Endothelial cell of umbilical vein (primary cell): ENCODE measurements at regions not wholly inside any gene's neighbourhood (a gene's known extent, or its start where the extent isn't known, plus 50 kb on each side); places are given as distances from the start of the nearest gene placed in this dataset.

Experiments
- BruUV-seq: library from RNA; stranded (reverse); fragments of 400-500 nt; replicated peaks from 2 replicates; lab custom pipeline; 2021; lab: Mats Ljungman, UMichigan
- CTCF ChIA-PET: fragments of 300-600, 350-600 bp; sonication (Branson Sonifier 250); formaldehyde crosslinking; loops from one replicate; lab custom pipeline; 2021; ENCODE audit warnings: antibody characterized with exemption, inconsistent platforms; lab: Charles Lee
- POLR2A ChIA-PET: fragments of 300-600, 350-600 bp; sonication (Branson Sonifier 250); formaldehyde crosslinking; loops from one replicate; lab custom pipeline; 2021; ENCODE audit warnings: antibody characterized with exemption, inconsistent platforms; lab: Charles Lee
- DNase-seq: peaks from one replicate; pipeline ENCODE4 v3.0.0-alpha.2; 2011; ENCODE audit warnings: low read depth, low spot score
- FAIRE-seq: peaks from 2 replicates; lab custom pipeline; 2011; peaks lifted over from hg19 to GRCh38; lab: Jason Lieb, UNC
- H2AFZ ChIP-seq: 2 replicates; pipeline ENCODE4 v1.6.0; 2012; ENCODE audit warnings: low read depth, low read length, control low read depth, inconsistent platforms
- H3K27ac ChIP-seq: 2 replicates; pipeline ENCODE4 v1.5.1; 2011; ENCODE audit warnings: low read depth, mild to moderate bottlenecking, control low read depth, low read length, moderate library complexity; ENCODE audit not compliant: insufficient read depth
- H3K27me3 ChIP-seq, 2 experiments: 2 replicates each; pipeline versions ENCODE4 v1.6.0 to v1.6.1; 2011; ENCODE audit warnings: low read length in 2 of 2, mixed read lengths in 1 of 2; ENCODE audit not compliant: control insufficient read depth in 2 of 2, insufficient read depth in 2 of 2
- H3K36me3 ChIP-seq, 2 experiments: 2 replicates in 1 of 2; 3 replicates in 1 of 2; pipeline ENCODE4 v1.5.1; 2011; ENCODE audit warnings: low read length in 2 of 2, mild to moderate bottlenecking in 1 of 2, moderate library complexity in 1 of 2; ENCODE audit not compliant: control insufficient read depth in 2 of 2, insufficient read depth in 2 of 2; ENCODE audit errors: extremely low read depth in 1 of 2
- H3K4me1 ChIP-seq: 3 replicates; pipeline ENCODE4 v1.5.1; 2011; ENCODE audit warnings: mild to moderate bottlenecking, low read length; ENCODE audit not compliant: control insufficient read depth, insufficient read depth; ENCODE audit errors: extremely low read depth
- H3K4me2 ChIP-seq: 2 replicates; pipeline ENCODE4 v1.6.1; 2011; ENCODE audit warnings: low read length, control low read depth, mixed read lengths; ENCODE audit not compliant: insufficient read depth
- H3K4me3 ChIP-seq, 3 experiments: fragments of 200-600 bp in 1 of 3; sonication (generic), shearing (Covaris generic) in 1 of 3; replicated peaks in 1 of 3; 2 replicates each; pipeline ENCODE4 v1.5.1; 2011 to 2016; ENCODE audit warnings: control low read depth in 3 of 3, low read length in 3 of 3, mild to moderate bottlenecking in 2 of 3, inconsistent platforms in 1 of 3, low read depth in 1 of 3, moderate library complexity in 1 of 3; ENCODE audit not compliant: insufficient read depth in 1 of 3
- H3K79me2 ChIP-seq: 2 replicates; pipeline ENCODE4 v1.6.0; 2012; ENCODE audit warnings: low read length, inconsistent platforms; ENCODE audit not compliant: control insufficient read depth, insufficient read depth
- H3K9ac ChIP-seq: replicated peaks from 2 replicates; pipeline ENCODE3; 2011; ENCODE audit warnings: low read length, control low read depth; ENCODE audit not compliant: insufficient read depth; ENCODE audit errors: extremely low read depth
- H3K9me1 ChIP-seq: replicated peaks from 3 replicates; pipeline ENCODE4 v1.6.0; 2011; ENCODE audit warnings: mild to moderate bottlenecking, low read length; ENCODE audit not compliant: control insufficient read depth, insufficient read depth; ENCODE audit errors: extremely low read depth
- H3K9me3 ChIP-seq: replicated peaks from 2 replicates; pipeline ENCODE4 v1.5.1; 2012; ENCODE audit warnings: low read length, inconsistent platforms; ENCODE audit not compliant: control insufficient read depth, insufficient read depth
- H4K20me1 ChIP-seq: replicated peaks from 2 replicates; pipeline ENCODE3; 2011; ENCODE audit warnings: mild to moderate bottlenecking, low read length; ENCODE audit not compliant: control insufficient read depth, insufficient read depth; ENCODE audit errors: extremely low read depth
- CTCF ChIP-seq, 2 donors: IDR thresholded peaks; 1 replicate in 1 of 2; 2 replicates in 1 of 2; pipeline ENCODE4 v1.5.1; 2011; ENCODE audit warnings: low read length in 2 of 2, mild to moderate bottlenecking in 2 of 2, moderate library complexity in 2 of 2, control low read depth in 1 of 2, inconsistent platforms in 1 of 2, low read depth in 1 of 2; ENCODE audit not compliant: insufficient read depth in 1 of 2; ENCODE audit errors: extremely low read depth in 1 of 2
- EZH2 ChIP-seq: IDR thresholded peaks from 2 replicates; pipeline ENCODE4 v1.6.1; 2012; ENCODE audit warnings: borderline replicate concordance, low read depth, mild to moderate bottlenecking, moderate library complexity, low read length, inconsistent platforms; ENCODE audit not compliant: severe bottlenecking
- FOS ChIP-seq: IDR thresholded peaks from 2 replicates; pipeline ENCODE4 v1.6.1; 2011; ENCODE audit warnings: mild to moderate bottlenecking, low read length, moderate library complexity, borderline replicate concordance; ENCODE audit not compliant: insufficient read depth
- GATA2 ChIP-seq: IDR thresholded peaks from 2 replicates; pipeline ENCODE4 v1.7.0; 2011; ENCODE audit warnings: low read depth, mild to moderate bottlenecking, moderate library complexity, mixed read lengths, low read length; ENCODE audit not compliant: insufficient read length, insufficient read depth
- JUN ChIP-seq: IDR thresholded peaks from 2 replicates; pipeline ENCODE4 v1.6.1; 2011; ENCODE audit warnings: borderline replicate concordance, low read depth; ENCODE audit not compliant: insufficient read length, insufficient read depth
- MAX ChIP-seq: IDR thresholded peaks from 2 replicates; pipeline ENCODE4 v1.6.1; 2011; ENCODE audit not compliant: insufficient read depth, insufficient read length
- MYC ChIP-seq: IDR thresholded peaks from one replicate; pipeline ENCODE4 v1.6.1; 2011; ENCODE audit warnings: mild to moderate bottlenecking, low read depth, low read length
- POLR2A ChIP-seq: IDR thresholded peaks from 2 replicates; pipeline ENCODE4 v1.6.1; 2012; ENCODE audit warnings: low read depth, mild to moderate bottlenecking, control low read depth, low read length
- POLR2AphosphoS5 ChIP-seq: IDR thresholded peaks from 2 replicates; pipeline ENCODE4 v1.6.1; 2012; ENCODE audit warnings: low read depth, mild to moderate bottlenecking, control low read depth, low read length, moderate library complexity; ENCODE audit not compliant: insufficient read depth
- dilution Hi-C: fragments of 300-500 bp; cut with MboI; formaldehyde crosslinking; loops from one replicate; pipeline ENCODE4 v1.15.0; 2019; ENCODE audit warnings: low sequenced_read_pairs; ENCODE audit not compliant: extremely low pct_ligation_motif_present
- intact Hi-C: fragments of 100-400 bp; cut with micrococcal nuclease; formaldehyde crosslinking; loops from one replicate; pipeline ENCODE4 v1.10.0; 2022

GRCh38 chr6:156107624-156108101 lies 652.0 kb upstream of the NOX3 start:
- no peak overlapping the region for H3K9ac ChIP-seq
- dilution Hi-C loops: no loop called here
- H4K20me1 ChIP-seq: no peaks in the 10 kb centered on the region
- intact Hi-C loops: no loop called here
- DNase-seq (no peak), FAIRE-seq (no peak)
- no peak overlapping the region for H3K27ac ChIP-seq
- no TSS peak for BruUV-seq
- no peak overlapping the region for H3K4me2 ChIP-seq
- ChIA-PET CTCF (no interaction called here), POLR2A (no interaction called here)
- no peaks in the 10 kb centered on the region for H3K4me1 ChIP-seq
- H3K27me3 ChIP-seq: no peaks in the 10 kb centered on the region
- no peak overlapping the region for H3K4me3 ChIP-seq
- TF ChIP-seq POLR2A (no peak), GATA2 (no peak), JUN (no peak), CTCF (IDR thresholded peaks at IDR 0.05; ENCODE audit: extremely low read depth in 1 of 2, insufficient read depth in 1 of 2, low read depth in 1 of 2, low read length in 2 of 2) (no peak), POLR2AphosphoS5 (no peak), MAX (no peak), FOS (no peak), EZH2 (no peak), MYC (no peak)
- no peaks in the 10 kb centered on the region for H3K79me2 ChIP-seq
- no peaks in the 10 kb centered on the region for H3K9me3 ChIP-seq
- no peaks in the 10 kb centered on the region for H3K9me1 ChIP-seq
- H2AFZ ChIP-seq: no peak overlapping the region
- no peaks in the 10 kb centered on the region for H3K36me3 ChIP-seq
